Astrocyte of the cerebellum (primary cell): ENCODE measurements at regions not wholly inside any gene's neighbourhood (a gene's known extent, or its start where the extent isn't known, plus 50 kb on each side); places are given as distances from the start of the nearest gene placed in this dataset.
A peak's percentile ranks its signal among the peaks of the same experiment; 100 is the strongest.

ENCODE experiments used
- DNase-seq: peaks from one replicate; pipeline ENCODE4 v3.0.0-alpha.2; 2011; ENCODE audit warnings: low read depth
- H3K4me3 ChIP-seq: 2 replicates; pipeline ENCODE4 v1.5.1; 2011; ENCODE audit warnings: mild to moderate bottlenecking, low read depth, low read length, moderate library complexity
- CTCF ChIP-seq: IDR thresholded peaks from 2 replicates; pipeline ENCODE4 v1.5.1; 2012; ENCODE audit warnings: low read length, low read depth, moderate library complexity, mild to moderate bottlenecking; ENCODE audit errors: missing control alignments
- in situ Hi-C: cut with HindIII; loops from 2 replicates; pipeline ENCODE4 v1.10.0; 2017; ENCODE audit warnings: low sequenced_read_pairs

- no peak for TF ChIP-seq CTCF
- DNase-seq, result no peak
- in situ Hi-C loops, result no loop called here
Measured at GRCh38 chr14:84643446-84643845, 886.5 kb upstream of the FLRT2 start.

GRCh38 chr14:84646786-84647500 lies 883.0 kb upstream of the FLRT2 start:
- DNase-seq, result peak; percentile 41
- in situ Hi-C loops, result no loop called here
- no peak for TF ChIP-seq CTCF
- H3K4me3 ChIP-seq, result no peak overlapping the region

More at GRCh38 chr14:84643446-84643845, 886.5 kb upstream of the FLRT2 start:
- no peak overlapping the region for H3K4me3 ChIP-seq

GRCh38 chr14:84655014-84655413 lies 874.9 kb upstream of the FLRT2 start:
- no peak for TF ChIP-seq CTCF
- in situ Hi-C loops, result no loop called here

GRCh38 chr14:84657911-84658310 lies 872.0 kb upstream of the FLRT2 start:
- in situ Hi-C loops, result no loop called here
- no peak for DNase-seq
- no peak for TF ChIP-seq CTCF
- no peak overlapping the region for H3K4me3 ChIP-seq

More at GRCh38 chr14:84655014-84655413, 874.9 kb upstream of the FLRT2 start:
- no peak overlapping the region for H3K4me3 ChIP-seq
- DNase-seq, result no peak

GRCh38 chr14:84670796-84671195 lies 859.1 kb upstream of the FLRT2 start:
- no peak for DNase-seq
- in situ Hi-C loops, result no loop called here

DNA sequence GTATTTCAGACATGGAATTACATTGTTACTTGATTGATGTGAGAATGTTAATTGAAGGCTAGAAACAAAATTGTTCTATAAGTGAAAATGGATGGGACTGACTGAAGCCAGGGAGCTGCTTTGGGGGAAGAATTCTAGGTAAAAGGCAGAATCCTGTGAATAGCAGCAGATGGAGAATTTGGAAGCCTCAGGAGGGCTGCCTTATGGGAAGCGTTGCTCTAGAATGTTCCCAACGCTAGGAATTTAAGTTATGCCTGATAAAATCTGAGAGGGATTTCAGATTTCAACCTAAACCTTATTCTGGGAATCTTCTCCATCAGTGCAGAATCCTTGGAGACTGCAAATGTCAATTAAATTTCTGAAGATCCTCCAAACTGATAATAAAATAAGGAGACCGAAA lies 858.2 kb upstream of the FLRT2 start:
- in situ Hi-C loops, result no loop called here
- no peak overlapping the region for H3K4me3 ChIP-seq
- TF ChIP-seq CTCF, result no peak
- DNase-seq, result no peak

More at GRCh38 chr14:84670796-84671195, 859.1 kb upstream of the FLRT2 start:
- no peak overlapping the region for H3K4me3 ChIP-seq
- no peak for TF ChIP-seq CTCF
